ENCODE measurements at regions not wholly inside any gene's neighbourhood (a gene's known extent, or its start where the extent isn't known, plus 50 kb on each side); places are given as distances from the start of the nearest gene placed in this dataset.

- TF ChIP-seq, protein P1, sequence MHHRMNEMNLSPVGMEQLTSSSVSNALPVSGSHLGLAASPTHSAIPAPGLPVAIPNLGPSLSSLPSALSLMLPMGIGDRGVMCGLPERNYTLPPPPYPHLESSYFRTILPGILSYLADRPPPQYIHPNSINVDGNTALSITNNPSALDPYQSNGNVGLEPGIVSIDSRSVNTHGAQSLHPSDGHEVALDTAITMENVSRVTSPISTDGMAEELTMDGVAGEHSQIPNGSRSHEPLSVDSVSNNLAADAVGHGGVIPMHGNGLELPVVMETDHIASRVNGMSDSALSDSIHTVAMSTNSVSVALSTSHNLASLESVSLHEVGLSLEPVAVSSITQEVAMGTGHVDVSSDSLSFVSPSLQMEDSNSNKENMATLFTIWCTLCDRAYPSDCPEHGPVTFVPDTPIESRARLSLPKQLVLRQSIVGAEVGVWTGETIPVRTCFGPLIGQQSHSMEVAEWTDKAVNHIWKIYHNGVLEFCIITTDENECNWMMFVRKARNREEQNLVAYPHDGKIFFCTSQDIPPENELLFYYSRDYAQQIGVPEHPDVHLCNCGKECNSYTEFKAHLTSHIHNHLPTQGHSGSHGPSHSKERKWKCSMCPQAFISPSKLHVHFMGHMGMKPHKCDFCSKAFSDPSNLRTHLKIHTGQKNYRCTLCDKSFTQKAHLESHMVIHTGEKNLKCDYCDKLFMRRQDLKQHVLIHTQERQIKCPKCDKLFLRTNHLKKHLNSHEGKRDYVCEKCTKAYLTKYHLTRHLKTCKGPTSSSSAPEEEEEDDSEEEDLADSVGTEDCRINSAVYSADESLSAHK (tag by site-specific recombination; IDR thresholded peaks at IDR 0.05): peak; percentile 77
- TF ChIP-seq ZNF404 (tag by site-specific recombination; IDR thresholded peaks at IDR 0.05): no peak
- TF ChIP-seq ZNF138 (tag by site-specific recombination; IDR thresholded peaks at IDR 0.05; ENCODE audit: borderline replicate concordance): no peak
- no peak for TF ChIP-seq ZNF521 (tag by site-specific recombination; IDR thresholded peaks at IDR 0.05)
- TF ChIP-seq, protein P2, sequence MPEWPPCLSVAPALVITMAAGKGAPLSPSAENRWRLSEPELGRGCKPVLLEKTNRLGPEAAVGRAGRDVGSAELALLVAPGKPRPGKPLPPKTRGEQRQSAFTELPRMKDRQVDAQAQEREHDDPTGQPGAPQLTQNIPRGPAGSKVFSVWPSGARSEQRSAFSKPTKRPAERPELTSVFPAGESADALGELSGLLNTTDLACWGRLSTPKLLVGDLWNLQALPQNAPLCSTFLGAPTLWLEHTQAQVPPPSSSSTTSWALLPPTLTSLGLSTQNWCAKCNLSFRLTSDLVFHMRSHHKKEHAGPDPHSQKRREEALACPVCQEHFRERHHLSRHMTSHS (tag by site-specific recombination; IDR thresholded peaks at IDR 0.05): no peak
- no peak for TF ChIP-seq ZNF639 (tag by site-specific recombination; IDR thresholded peaks at IDR 0.05)
- no peak for TF ChIP-seq MEIS1 (CRISPR knock-in tag; IDR thresholded peaks at IDR 0.05; ENCODE audit: borderline replicate concordance)
- TF ChIP-seq ZNF10 (tag by site-specific recombination; IDR thresholded peaks at IDR 0.05): no peak
- TF ChIP-seq FEZF1 (tag by site-specific recombination; IDR thresholded peaks at IDR 0.05): peak; percentile 87
- TF ChIP-seq ZBTB20 (tag by site-specific recombination; IDR thresholded peaks at IDR 0.05): no peak
- no peak for TF ChIP-seq ZNF112 (tag by site-specific recombination; IDR thresholded peaks at IDR 0.05)
- no peak for TF ChIP-seq ZNF571 (tag by site-specific recombination; IDR thresholded peaks at IDR 0.05)
- no peak for TF ChIP-seq ZFP3 (tag by site-specific recombination; IDR thresholded peaks at IDR 0.05; ENCODE audit: low read depth)
- no peak for TF ChIP-seq ZBTB26 (tag by site-specific recombination; optimal IDR thresholded peaks at IDR 0.05)
- TF ChIP-seq ZNF341 (tag by site-specific recombination; IDR thresholded peaks at IDR 0.05; ENCODE audit: low read depth): no peak
- no peak for TF ChIP-seq ZNF26 (tag by site-specific recombination; IDR thresholded peaks at IDR 0.05)
- peak; percentile 80 for TF ChIP-seq SP7 (tag by site-specific recombination; IDR thresholded peaks at IDR 0.05)
- TF ChIP-seq PRDM2 (tag by site-specific recombination; IDR thresholded peaks at IDR 0.05; ENCODE audit: borderline replicate concordance): no peak
- no peak for TF ChIP-seq ZNF174 (tag by site-specific recombination; IDR thresholded peaks at IDR 0.05)
- TF ChIP-seq MYNN (tag by site-specific recombination; IDR thresholded peaks at IDR 0.05; ENCODE audit: borderline replicate concordance): no peak
- TF ChIP-seq BCL6B (tag by site-specific recombination; IDR thresholded peaks at IDR 0.05): no peak
- no peak for TF ChIP-seq ZNF221 (tag by site-specific recombination; IDR thresholded peaks at IDR 0.05; ENCODE audit: borderline replicate concordance)
- no peak for TF ChIP-seq ZNF791 (tag by site-specific recombination; IDR thresholded peaks at IDR 0.05)
Observed at GRCh38 chr6:15952231-15953151, 176.4 kb upstream of the MYLIP start (continued).
